ENCODE measurements at regions not wholly inside any gene's neighbourhood (a gene's known extent, or its start where the extent isn't known, plus 50 kb on each side); places are given as distances from the start of the nearest gene placed in this dataset.
"Not testable (repeated sequence)": the region's sequence is repeated elsewhere in the genome, so short reads cannot be mapped to it uniquely, and the experiment has no call there.

GRCh38 chr6:28682956-28683685 lies 157.4 kb downstream of the GPX5 start:
- TF ChIP-seq CTCF (IDR thresholded peaks at IDR 0.05); EZH2 (IDR thresholded peaks at IDR 0.05; ENCODE audit: borderline replicate concordance, insufficient read depth, low read depth, low read length, poor library complexity, severe bottlenecking): not testable (repeated sequence)

All from B cell (primary cell).